ENCODE measurements at regions not wholly inside any gene's neighbourhood (a gene's known extent, or its start where the extent isn't known, plus 50 kb on each side); places are given as distances from the start of the nearest gene placed in this dataset.

- TF ChIP-seq PRDM4 (CRISPR knock-in tag; IDR thresholded peaks at IDR 0.05; ENCODE audit: borderline replicate concordance), result no peak
- TF ChIP-seq RNF219 (CRISPR knock-in tag; IDR thresholded peaks at IDR 0.05), result no peak
- TF ChIP-seq ZNF7 (CRISPR knock-in tag; IDR thresholded peaks at IDR 0.05), result no peak
Measured at GRCh38 chr9:88794100-88794499, 197.2 kb upstream of the S1PR3 start.
